Forelimb muscle (tissue), 1 donor: ENCODE measurements at regions not wholly inside any gene's neighbourhood (a gene's known extent, or its start where the extent isn't known, plus 50 kb on each side); places are given as distances from the start of the nearest gene placed in this dataset.

Source experiments
- DNase-seq: peaks from one replicate; pipeline ENCODE4 v3.0.0-alpha.2; 2013; ENCODE audit warnings: low read depth

GRCh38 chr14:104386151-104386841 is 193.3 kb upstream of the C14orf180 start:
- DNase-seq = no peak

GRCh38 chr14:104387022-104388010 is 192.2 kb upstream of the C14orf180 start:
- DNase-seq = no peak

GRCh38 chr14:104388011-104388521 is 191.5 kb upstream of the C14orf180 start:
- DNase-seq = no peak

GRCh38 chr14:104388541-104389325 is 190.8 kb upstream of the C14orf180 start:
- no peak for DNase-seq

- DNase-seq = no peak
These were observed 190.0 kb upstream of the C14orf180 start for GRCh38 chr14:104389326-104390220.

- DNase-seq = no peak
These were observed 189.2 kb upstream of the C14orf180 start for GRCh38 chr14:104390221-104390931.

GRCh38 chr14:104390941-104391901 is 188.3 kb upstream of the C14orf180 start:
- no peak for DNase-seq

- no peak for DNase-seq
These were observed 187.6 kb upstream of the C14orf180 start for GRCh38 chr14:104392001-104392395.

GRCh38 chr14:104392396-104393198 is 187.0 kb upstream of the C14orf180 start:
- DNase-seq = no peak

- no peak for DNase-seq
These were observed 186.2 kb upstream of the C14orf180 start for GRCh38 chr14:104393199-104393897.

GRCh38 chr14:104393898-104394381 is 185.6 kb upstream of the C14orf180 start:
- DNase-seq = no peak

- DNase-seq = no peak
These were observed 185.1 kb upstream of the C14orf180 start for GRCh38 chr14:104394409-104394851.

GRCh38 chr14:104395276-104395675 is 184.3 kb upstream of the C14orf180 start:
- no peak for DNase-seq

GRCh38 chr14:104395941-104396681 is 183.5 kb upstream of the C14orf180 start:
- no peak for DNase-seq

- DNase-seq = no peak
These were observed 182.7 kb upstream of the C14orf180 start for GRCh38 chr14:104396682-104397470.

GRCh38 chr14:104397956-104398355 is 181.6 kb upstream of the C14orf180 start:
- DNase-seq = no peak
